ENCODE measurements at regions not wholly inside any gene's neighbourhood (a gene's known extent, or its start where the extent isn't known, plus 50 kb on each side); places are given as distances from the start of the nearest gene placed in this dataset.

- TF ChIP-seq NFIC (IDR thresholded peaks at IDR 0.05): no peak
- TF ChIP-seq, protein P1, sequence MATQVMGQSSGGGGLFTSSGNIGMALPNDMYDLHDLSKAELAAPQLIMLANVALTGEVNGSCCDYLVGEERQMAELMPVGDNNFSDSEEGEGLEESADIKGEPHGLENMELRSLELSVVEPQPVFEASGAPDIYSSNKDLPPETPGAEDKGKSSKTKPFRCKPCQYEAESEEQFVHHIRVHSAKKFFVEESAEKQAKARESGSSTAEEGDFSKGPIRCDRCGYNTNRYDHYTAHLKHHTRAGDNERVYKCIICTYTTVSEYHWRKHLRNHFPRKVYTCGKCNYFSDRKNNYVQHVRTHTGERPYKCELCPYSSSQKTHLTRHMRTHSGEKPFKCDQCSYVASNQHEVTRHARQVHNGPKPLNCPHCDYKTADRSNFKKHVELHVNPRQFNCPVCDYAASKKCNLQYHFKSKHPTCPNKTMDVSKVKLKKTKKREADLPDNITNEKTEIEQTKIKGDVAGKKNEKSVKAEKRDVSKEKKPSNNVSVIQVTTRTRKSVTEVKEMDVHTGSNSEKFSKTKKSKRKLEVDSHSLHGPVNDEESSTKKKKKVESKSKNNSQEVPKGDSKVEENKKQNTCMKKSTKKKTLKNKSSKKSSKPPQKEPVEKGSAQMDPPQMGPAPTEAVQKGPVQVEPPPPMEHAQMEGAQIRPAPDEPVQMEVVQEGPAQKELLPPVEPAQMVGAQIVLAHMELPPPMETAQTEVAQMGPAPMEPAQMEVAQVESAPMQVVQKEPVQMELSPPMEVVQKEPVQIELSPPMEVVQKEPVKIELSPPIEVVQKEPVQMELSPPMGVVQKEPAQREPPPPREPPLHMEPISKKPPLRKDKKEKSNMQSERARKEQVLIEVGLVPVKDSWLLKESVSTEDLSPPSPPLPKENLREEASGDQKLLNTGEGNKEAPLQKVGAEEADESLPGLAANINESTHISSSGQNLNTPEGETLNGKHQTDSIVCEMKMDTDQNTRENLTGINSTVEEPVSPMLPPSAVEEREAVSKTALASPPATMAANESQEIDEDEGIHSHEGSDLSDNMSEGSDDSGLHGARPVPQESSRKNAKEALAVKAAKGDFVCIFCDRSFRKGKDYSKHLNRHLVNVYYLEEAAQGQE (IDR thresholded peaks at IDR 0.05; ENCODE audit: low read depth): no peak
- TF ChIP-seq TEAD4 (IDR thresholded peaks at IDR 0.05): no peak
- no peak for TF ChIP-seq ZBTB7A (IDR thresholded peaks at IDR 0.05; ENCODE audit: low read depth)
- no peak for TF ChIP-seq CREB1 (IDR thresholded peaks at IDR 0.05; ENCODE audit: low read depth)
- no peak for TF ChIP-seq CEBPB (IDR thresholded peaks at IDR 0.05)
- TF ChIP-seq RAD21 (IDR thresholded peaks at IDR 0.05; ENCODE audit: low read depth): no peak
- TF ChIP-seq TAF1 (IDR thresholded peaks at IDR 0.05; ENCODE audit: low read depth): no peak
- TF ChIP-seq MAX (IDR thresholded peaks at IDR 0.05): no peak
- no peak for TF ChIP-seq TCF12 (IDR thresholded peaks at IDR 0.05; ENCODE audit: low read depth)
- TF ChIP-seq, protein P2, sequence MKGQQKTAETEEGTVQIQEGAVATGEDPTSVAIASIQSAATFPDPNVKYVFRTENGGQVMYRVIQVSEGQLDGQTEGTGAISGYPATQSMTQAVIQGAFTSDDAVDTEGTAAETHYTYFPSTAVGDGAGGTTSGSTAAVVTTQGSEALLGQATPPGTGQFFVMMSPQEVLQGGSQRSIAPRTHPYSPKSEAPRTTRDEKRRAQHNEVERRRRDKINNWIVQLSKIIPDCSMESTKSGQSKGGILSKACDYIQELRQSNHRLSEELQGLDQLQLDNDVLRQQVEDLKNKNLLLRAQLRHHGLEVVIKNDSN (IDR thresholded peaks at IDR 0.05): no peak
- no peak for TF ChIP-seq EP300 (IDR thresholded peaks at IDR 0.05; ENCODE audit: borderline replicate concordance)
- TF ChIP-seq FOXM1 (IDR thresholded peaks at IDR 0.05; ENCODE audit: borderline replicate concordance, low read depth): no peak
- TF ChIP-seq EGR1 (IDR thresholded peaks at IDR 0.05): no peak
- TF ChIP-seq YY1 (IDR thresholded peaks at IDR 0.05; ENCODE audit: low read depth): no peak
Measured at GRCh38 chr1:235021321-235021720, 107.3 kb downstream of the TOMM20 start.

- no peak for TF ChIP-seq TAF1 (IDR thresholded peaks at IDR 0.05; ENCODE audit: low read depth)
- TF ChIP-seq TCF12 (IDR thresholded peaks at IDR 0.05; ENCODE audit: low read depth): no peak
- no peak for TF ChIP-seq MAX (IDR thresholded peaks at IDR 0.05)
- no peak for TF ChIP-seq NFIC (IDR thresholded peaks at IDR 0.05)
- TF ChIP-seq TEAD4 (IDR thresholded peaks at IDR 0.05): no peak
- TF ChIP-seq, protein P1 (IDR thresholded peaks at IDR 0.05; ENCODE audit: low read depth): no peak
- TF ChIP-seq CREB1 (IDR thresholded peaks at IDR 0.05; ENCODE audit: low read depth): no peak
- no peak for TF ChIP-seq CEBPB (IDR thresholded peaks at IDR 0.05)
- no peak for TF ChIP-seq ZBTB7A (IDR thresholded peaks at IDR 0.05; ENCODE audit: low read depth)
- no peak for TF ChIP-seq EGR1 (IDR thresholded peaks at IDR 0.05)
- no peak for TF ChIP-seq YY1 (IDR thresholded peaks at IDR 0.05; ENCODE audit: low read depth)
- no peak for TF ChIP-seq EP300 (IDR thresholded peaks at IDR 0.05; ENCODE audit: borderline replicate concordance)
- TF ChIP-seq, protein P2 (IDR thresholded peaks at IDR 0.05): no peak
- no peak for TF ChIP-seq FOXM1 (IDR thresholded peaks at IDR 0.05; ENCODE audit: borderline replicate concordance, low read depth)
- no peak for TF ChIP-seq RAD21 (IDR thresholded peaks at IDR 0.05; ENCODE audit: low read depth)
Measured at GRCh38 chr1:235019961-235020360, 108.7 kb downstream of the TOMM20 start.

DNA sequence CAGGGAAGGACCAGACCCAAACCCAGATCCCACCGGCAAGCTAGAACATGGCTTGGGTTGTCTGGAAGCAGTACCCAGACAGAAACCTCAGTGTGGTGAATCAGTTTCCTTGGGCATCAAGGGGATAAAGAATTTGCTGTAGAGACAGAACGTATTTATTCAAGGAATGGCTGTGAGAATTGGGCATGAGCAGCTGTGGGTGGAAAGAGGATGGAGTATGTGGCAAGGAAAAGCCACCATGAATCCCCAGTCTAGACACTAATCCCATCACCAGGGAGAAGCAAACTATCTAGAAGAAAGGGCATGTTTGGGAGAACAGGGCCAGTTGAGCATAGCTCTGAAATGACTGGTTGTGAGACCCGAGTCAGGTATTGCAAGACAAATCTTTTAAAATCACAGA is 109.2 kb downstream of the TOMM20 start:
- TF ChIP-seq TEAD4 (IDR thresholded peaks at IDR 0.05) (no peak), CEBPB (IDR thresholded peaks at IDR 0.05) (no peak), FOXM1 (IDR thresholded peaks at IDR 0.05; ENCODE audit: borderline replicate concordance, low read depth) (no peak), TAF1 (IDR thresholded peaks at IDR 0.05; ENCODE audit: low read depth) (no peak), EGR1 (IDR thresholded peaks at IDR 0.05) (no peak), ZBTB7A (IDR thresholded peaks at IDR 0.05; ENCODE audit: low read depth) (no peak)
- TF ChIP-seq, protein P1 (IDR thresholded peaks at IDR 0.05; ENCODE audit: low read depth): no peak

GRCh38 chr1:235018720-235019444 is 109.8 kb downstream of the TOMM20 start:
- no peak for TF ChIP-seq ZBTB7A (IDR thresholded peaks at IDR 0.05; ENCODE audit: low read depth)
- no peak for TF ChIP-seq MAX (IDR thresholded peaks at IDR 0.05)
- TF ChIP-seq YY1 (IDR thresholded peaks at IDR 0.05; ENCODE audit: low read depth): no peak
- no peak for TF ChIP-seq RAD21 (IDR thresholded peaks at IDR 0.05; ENCODE audit: low read depth)
- TF ChIP-seq, protein P2 (IDR thresholded peaks at IDR 0.05): no peak
- no peak for TF ChIP-seq TAF1 (IDR thresholded peaks at IDR 0.05; ENCODE audit: low read depth)
- TF ChIP-seq FOXM1 (IDR thresholded peaks at IDR 0.05; ENCODE audit: borderline replicate concordance, low read depth): no peak
